ENCODE measurements at regions not wholly inside any gene's neighbourhood (a gene's known extent, or its start where the extent isn't known, plus 50 kb on each side); places are given as distances from the start of the nearest gene placed in this dataset.

GRCh38 chr20:52399352-52399751, 207.8 kb upstream of the ZFP64 start:
- no peak overlapping the region for H3K4me3 ChIP-seq
- WGBS: 86% methylated on average over 2 of the region's 2 CpGs
- H3K27me3 ChIP-seq: peaks cover 0 to 7% (median 0%) of the 10 kb centered on the region in 4 donors
- no peak for DNase-seq (ENCODE audit: extremely low spot score)
- H3K36me3 ChIP-seq: no peaks in the 10 kb centered on the region
- H3K27ac ChIP-seq (replicated peaks in 1 of 4): no peak overlapping the region
- intact Hi-C loops (cut with DNase I): no loop called here
- H3K4me1 ChIP-seq: no peaks in the 10 kb centered on the region
- H3K9me3 ChIP-seq: no peaks in the 10 kb centered on the region
- TF ChIP-seq EP300 (IDR thresholded peaks at IDR 0.05) (no peak), CTCF (IDR thresholded peaks at IDR 0.05) (no peak), POLR2AphosphoS5 (IDR thresholded peaks at IDR 0.05) (no peak), POLR2A (IDR thresholded peaks at IDR 0.05; ENCODE audit: low read depth) (no peak)

- TF ChIP-seq POLR2AphosphoS5 (IDR thresholded peaks at IDR 0.05) (no peak), POLR2A (IDR thresholded peaks at IDR 0.05; ENCODE audit: low read depth) (no peak), EP300 (IDR thresholded peaks at IDR 0.05) (no peak), CTCF (IDR thresholded peaks at IDR 0.05) (no peak)
- intact Hi-C loops (cut with DNase I): no loop called here
- no peak overlapping the region for H3K4me3 ChIP-seq
- H3K9me3 ChIP-seq: no peaks in the 10 kb centered on the region
- DNase-seq (ENCODE audit: extremely low spot score): no peak
- 84% methylated on average over 1 of the region's 1 CpG for WGBS
- H3K27ac ChIP-seq (replicated peaks in 1 of 4): no peak overlapping the region
- no peaks in the 10 kb centered on the region for H3K4me1 ChIP-seq
- no peaks in the 10 kb centered on the region for H3K36me3 ChIP-seq
- H3K27me3 ChIP-seq: no peaks in the 10 kb centered on the region
Observed at GRCh38 chr20:52389606-52390005, 198.0 kb upstream of the ZFP64 start.

DNA sequence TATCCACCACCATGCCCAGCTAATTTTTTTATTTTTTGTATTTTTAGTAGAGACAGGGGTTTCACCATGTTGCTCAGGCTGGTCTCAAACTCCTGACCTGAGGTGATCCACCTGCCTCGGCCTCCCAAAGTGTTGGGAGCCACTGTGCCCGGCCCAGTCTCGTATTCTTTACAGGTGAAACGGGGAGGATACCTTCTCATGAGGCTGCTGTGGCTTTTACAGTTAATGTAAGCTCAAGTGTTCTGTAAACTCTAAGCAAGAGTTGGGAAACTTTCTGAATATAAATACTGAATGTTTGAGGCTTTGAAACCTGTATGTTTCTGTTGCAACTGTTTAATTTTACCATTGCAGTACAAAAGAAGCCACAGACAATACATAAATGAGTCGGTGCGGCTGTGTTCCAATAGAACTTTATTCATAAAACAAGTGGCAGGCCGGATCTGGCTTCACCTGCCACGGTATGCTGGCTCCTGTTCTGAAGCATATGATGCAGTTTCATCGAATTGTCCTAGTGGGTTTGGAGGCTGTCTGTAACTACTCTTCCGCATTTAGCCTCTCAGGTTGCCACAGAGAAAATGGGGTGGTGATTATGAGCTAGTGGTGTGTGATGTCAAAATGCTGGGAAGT, 192.5 kb upstream of the ZFP64 start:
- no peaks in the 10 kb centered on the region for H3K36me3 ChIP-seq
- DNase-seq (ENCODE audit: extremely low spot score): no peak
- H3K9me3 ChIP-seq: no peaks in the 10 kb centered on the region
- no peak overlapping the region for H3K4me3 ChIP-seq
- 94% methylated on average over 10 of the region's 10 CpGs for WGBS
- H3K27ac ChIP-seq (replicated peaks in 1 of 4): no peak overlapping the region
- intact Hi-C loops (cut with DNase I): no loop called here
- H3K4me1 ChIP-seq: no peaks in the 10 kb centered on the region
- H3K27me3 ChIP-seq: no peaks in the 10 kb centered on the region
- TF ChIP-seq EP300 (IDR thresholded peaks at IDR 0.05) (no peak), POLR2AphosphoS5 (IDR thresholded peaks at IDR 0.05) (no peak), POLR2A (IDR thresholded peaks at IDR 0.05; ENCODE audit: low read depth) (no peak), CTCF (IDR thresholded peaks at IDR 0.05) (no peak)

GRCh38 chr20:52382933-52383332, 191.4 kb upstream of the ZFP64 start:
- Histone ChIP-seq H3K36me3 (no peaks in the 10 kb centered on the region), H3K4me1 (no peaks in the 10 kb centered on the region), H3K27ac (replicated peaks in 1 of 4) (no peak overlapping the region), H3K9me3 (no peaks in the 10 kb centered on the region), H3K4me3 (no peak overlapping the region), H3K27me3 (no peaks in the 10 kb centered on the region)
- no peak for DNase-seq (ENCODE audit: extremely low spot score)
- WGBS: 88% methylated on average over 4 of the region's 4 CpGs
- intact Hi-C loops (cut with DNase I): no loop called here
- TF ChIP-seq EP300 (IDR thresholded peaks at IDR 0.05): no peak
- no peak for TF ChIP-seq CTCF (IDR thresholded peaks at IDR 0.05)
- TF ChIP-seq POLR2AphosphoS5 (IDR thresholded peaks at IDR 0.05): no peak
- TF ChIP-seq POLR2A (IDR thresholded peaks at IDR 0.05; ENCODE audit: low read depth): no peak

Measured in esophagus muscularis mucosa (tissue), 4 donors.